ENCODE measurements at regions not wholly inside any gene's neighbourhood (a gene's known extent, or its start where the extent isn't known, plus 50 kb on each side); places are given as distances from the start of the nearest gene placed in this dataset.

DNA sequence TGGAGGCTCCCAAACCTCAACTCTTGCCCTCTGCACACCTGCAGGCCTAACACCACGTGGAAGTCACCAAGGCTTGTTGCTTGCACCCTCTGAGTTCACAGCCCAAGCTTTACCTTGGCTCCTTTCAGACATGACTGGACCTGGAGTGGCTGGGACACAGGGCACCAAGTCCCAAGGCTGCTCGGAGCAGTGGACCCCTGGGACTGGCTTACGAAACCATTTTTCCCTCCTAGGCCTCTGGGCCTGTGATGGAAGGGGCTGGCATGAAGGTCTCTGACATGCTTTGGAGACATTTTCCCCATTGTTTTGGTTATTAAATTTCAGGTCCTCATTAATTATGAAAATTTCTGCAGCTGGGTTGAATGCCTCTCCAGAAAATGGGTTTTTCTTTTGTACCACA is 994.4 kb upstream of the NUDT12 start:
- TF ChIP-seq, protein P1, sequence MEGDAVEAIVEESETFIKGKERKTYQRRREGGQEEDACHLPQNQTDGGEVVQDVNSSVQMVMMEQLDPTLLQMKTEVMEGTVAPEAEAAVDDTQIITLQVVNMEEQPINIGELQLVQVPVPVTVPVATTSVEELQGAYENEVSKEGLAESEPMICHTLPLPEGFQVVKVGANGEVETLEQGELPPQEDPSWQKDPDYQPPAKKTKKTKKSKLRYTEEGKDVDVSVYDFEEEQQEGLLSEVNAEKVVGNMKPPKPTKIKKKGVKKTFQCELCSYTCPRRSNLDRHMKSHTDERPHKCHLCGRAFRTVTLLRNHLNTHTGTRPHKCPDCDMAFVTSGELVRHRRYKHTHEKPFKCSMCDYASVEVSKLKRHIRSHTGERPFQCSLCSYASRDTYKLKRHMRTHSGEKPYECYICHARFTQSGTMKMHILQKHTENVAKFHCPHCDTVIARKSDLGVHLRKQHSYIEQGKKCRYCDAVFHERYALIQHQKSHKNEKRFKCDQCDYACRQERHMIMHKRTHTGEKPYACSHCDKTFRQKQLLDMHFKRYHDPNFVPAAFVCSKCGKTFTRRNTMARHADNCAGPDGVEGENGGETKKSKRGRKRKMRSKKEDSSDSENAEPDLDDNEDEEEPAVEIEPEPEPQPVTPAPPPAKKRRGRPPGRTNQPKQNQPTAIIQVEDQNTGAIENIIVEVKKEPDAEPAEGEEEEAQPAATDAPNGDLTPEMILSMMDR (conservative IDR thresholded peaks at IDR 0.05) = no peak
- no peak for TF ChIP-seq ZFX (IDR thresholded peaks at IDR 0.05)
